COLO668 (cell line): ENCODE measurements at regions not wholly inside any gene's neighbourhood (a gene's known extent, or its start where the extent isn't known, plus 50 kb on each side); places are given as distances from the start of the nearest gene placed in this dataset.

Experiments used
- DNase-seq: peaks from one replicate; lab custom pipeline; 2025; ENCODE audit not compliant: unreplicated experiment; lab: John Stamatoyannopoulos, UW

GRCh38 chr2:128799284-128799552 lies 480.6 kb upstream of the HS6ST1 start:
- DNase-seq: no peak

GRCh38 chr2:128799730-128800129 lies 481.1 kb upstream of the HS6ST1 start:
- no peak for DNase-seq

GRCh38 chr2:128801576-128801975 lies 482.9 kb upstream of the HS6ST1 start:
- no peak for DNase-seq

DNA sequence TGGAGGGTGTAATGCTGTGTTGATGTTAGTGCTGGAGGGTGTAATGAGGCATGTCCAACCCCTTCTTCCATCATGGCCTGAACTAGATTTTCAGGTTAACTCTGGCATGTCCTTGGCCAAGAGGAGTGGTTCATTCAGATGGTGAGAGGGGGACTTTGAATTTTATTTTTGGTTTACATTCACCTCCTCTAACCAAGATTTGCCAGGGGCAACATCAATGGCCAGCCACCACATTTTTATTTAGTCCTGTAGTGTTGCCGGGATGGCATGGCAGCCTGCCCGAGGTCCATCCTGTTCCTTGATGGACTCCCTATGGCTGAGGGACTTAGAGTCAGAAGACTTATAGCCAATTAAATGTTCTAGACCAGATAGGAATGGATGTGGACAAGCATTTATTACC lies 484.6 kb upstream of the HS6ST1 start:
- DNase-seq: no peak

- DNase-seq: no peak
Measured at GRCh38 chr2:128805237-128805636, 486.6 kb upstream of the HS6ST1 start.

GRCh38 chr2:128805918-128806317 lies 487.2 kb upstream of the HS6ST1 start:
- no peak for DNase-seq

DNA sequence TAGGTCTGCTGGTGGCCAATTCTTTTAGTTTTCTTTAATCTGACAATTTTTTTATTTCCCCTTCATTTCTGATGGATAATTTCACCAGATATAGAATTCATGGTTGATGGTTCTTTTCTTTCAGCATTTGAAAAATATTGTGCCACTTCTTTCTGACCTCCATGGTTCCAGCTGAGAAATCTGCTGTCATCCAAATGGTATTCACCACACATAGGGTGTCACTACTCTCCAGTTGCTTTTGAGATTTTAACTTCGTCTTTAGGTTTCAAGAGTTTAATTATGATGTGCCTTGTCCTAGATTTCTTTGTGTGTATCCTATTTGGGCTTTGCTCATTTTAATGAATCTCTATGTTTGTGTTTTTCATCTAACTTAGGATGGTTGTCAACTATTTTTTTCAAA lies 488.6 kb upstream of the HS6ST1 start:
- no peak for DNase-seq

DNA sequence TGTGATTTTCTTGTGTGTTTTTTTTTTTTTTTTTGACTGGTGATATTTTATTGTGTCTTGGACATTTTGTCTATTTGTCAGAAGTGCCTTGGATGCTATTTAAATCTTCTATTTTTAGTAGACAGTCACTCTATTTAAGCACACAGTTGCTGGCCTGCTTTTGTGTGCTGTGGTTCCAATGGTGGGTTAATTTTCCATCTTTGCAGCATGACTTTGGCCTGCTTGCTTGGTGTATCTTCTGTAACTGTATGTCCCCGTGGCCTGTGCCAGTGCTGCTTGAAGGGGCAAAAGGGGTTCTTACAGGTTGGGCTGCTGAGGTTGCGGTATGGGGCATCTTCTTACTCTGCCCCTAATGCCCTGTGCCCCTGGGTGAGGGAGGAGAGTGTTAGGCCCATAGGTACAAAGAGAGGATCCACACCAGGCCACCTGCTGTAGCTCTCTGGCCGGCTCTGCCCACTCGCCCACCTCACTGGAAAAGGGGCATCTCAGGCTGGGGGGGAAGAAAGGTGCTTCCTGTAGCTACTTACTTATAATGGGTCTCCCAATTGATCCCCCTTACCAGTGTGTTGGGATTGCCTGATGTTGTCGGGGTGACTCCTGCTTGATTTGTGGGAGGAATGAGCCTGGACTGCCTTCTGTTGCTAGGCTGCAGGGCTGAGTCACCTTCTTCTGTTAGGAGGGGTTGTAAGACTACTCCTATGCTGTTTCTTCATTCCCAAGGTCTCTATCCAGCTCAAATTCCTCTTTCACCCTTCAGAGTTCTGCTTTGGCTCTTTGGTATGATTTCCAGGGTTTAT lies 490.0 kb upstream of the HS6ST1 start:
- no peak for DNase-seq

GRCh38 chr2:128809259-128809636 lies 490.6 kb upstream of the HS6ST1 start:
- no peak for DNase-seq

GRCh38 chr2:128809880-128810279 lies 491.2 kb upstream of the HS6ST1 start:
- DNase-seq: no peak

DNA sequence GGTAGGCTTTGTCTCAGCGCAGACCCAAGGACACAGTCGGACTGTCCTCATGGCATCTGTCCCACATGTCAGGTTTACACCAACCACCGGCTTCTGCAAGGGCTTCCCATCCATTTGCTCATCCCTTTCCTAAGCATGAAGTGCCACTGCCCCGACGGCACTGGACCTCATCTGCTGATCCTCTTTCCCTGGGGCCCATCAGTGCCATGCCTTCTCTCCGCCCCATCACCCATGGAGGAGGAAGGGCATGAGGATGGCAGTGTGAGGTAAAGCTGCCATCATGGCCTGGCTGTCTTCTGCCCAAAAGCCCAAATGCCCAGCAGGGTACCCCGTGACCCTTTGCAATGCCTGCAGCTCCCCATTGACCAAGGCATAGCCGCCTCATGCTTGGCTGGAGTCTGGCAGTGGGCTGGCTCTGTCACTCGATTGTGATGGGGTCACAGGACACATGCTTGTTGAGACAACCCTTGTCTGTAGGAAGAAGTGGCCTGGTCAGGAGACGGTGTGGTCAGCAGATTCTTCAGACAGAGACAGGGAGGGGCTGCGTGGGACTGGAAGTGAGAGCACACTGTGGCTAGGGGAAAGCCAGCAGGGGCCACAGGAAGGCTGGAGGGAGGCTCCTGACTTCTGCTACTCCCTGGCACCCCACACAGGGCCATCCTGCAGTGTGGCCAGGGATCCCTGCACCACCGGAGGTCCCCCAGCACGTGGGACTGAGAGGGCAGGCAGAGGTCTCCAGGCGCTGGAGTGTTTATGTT lies 493.7 kb upstream of the HS6ST1 start:
- DNase-seq: no peak

DNA sequence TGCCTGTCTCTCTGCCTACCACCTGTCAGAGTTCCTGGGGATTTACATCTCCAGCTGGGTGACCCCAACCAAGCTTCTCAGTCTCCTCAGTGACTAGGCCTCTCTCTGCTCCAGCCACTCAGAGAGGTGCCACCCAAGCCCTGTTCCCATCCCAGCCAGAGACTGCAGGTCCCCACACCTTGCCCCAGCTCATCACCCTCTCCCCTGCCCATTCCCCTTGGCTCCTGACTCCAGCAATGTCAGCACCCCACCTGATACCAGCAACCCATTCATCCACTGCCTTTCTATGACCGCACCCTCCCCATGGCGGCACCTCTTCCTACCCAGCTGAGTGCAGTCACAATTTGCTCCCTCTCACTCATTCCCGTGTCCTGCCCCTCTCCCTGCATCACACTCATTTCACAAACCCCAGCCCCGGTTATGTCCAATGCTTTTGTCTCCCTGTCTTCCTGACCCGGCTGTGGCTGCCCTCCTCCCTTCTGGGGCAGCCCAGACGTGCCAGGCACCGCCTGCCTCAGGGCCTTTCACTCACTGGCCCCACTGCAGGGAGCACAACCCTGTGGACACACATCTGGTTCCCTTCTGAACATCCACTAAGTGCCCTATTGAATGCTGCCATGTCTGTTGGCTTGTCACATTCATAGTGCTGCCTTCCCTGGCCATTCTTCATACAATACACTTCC lies 494.8 kb upstream of the HS6ST1 start:
- DNase-seq: no peak

GRCh38 chr2:128815248-128815647 lies 496.6 kb upstream of the HS6ST1 start:
- DNase-seq: no peak

- DNase-seq: no peak
Measured at GRCh38 chr2:128817171-128817570, 498.5 kb upstream of the HS6ST1 start.

DNA sequence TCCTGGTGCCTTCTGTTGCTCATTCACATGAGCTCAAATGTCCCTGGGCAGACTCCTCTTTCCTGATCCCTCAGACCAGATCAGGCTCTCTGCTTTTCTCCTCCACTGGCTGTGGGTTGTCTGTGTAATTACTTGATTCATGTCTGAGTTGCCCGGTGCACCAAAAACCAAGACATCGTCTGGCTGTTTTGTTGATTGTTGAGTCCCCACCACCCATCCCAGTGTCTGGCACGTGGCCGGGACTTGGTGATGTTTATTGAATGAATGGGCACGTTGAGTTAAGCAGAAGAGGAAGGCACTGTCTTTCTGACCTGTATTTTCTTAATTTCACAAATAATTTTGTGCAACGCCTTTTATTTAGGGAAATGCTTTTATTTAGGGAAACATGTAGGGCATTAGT lies 499.1 kb upstream of the HS6ST1 start:
- no peak for DNase-seq

DNA sequence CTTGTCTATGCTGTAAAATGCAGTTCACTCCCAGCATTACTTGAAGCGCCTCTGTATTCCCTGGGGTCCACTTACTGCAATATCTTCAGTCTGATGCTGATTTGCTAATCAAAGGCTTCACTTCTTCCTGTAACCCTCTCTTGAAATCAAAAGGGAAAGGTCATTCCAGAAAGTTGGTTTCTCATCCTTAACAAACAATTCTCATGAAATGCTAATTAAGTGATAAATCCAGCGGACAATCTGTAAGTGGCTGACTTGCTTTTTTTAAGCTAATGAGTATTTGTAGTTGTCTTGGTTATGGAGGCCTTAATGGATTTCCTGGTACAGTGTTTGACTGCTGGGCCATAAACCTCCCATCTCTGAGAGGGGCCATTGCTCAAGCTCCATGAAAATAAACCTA lies 499.6 kb upstream of the HS6ST1 start:
- DNase-seq: no peak

DNA sequence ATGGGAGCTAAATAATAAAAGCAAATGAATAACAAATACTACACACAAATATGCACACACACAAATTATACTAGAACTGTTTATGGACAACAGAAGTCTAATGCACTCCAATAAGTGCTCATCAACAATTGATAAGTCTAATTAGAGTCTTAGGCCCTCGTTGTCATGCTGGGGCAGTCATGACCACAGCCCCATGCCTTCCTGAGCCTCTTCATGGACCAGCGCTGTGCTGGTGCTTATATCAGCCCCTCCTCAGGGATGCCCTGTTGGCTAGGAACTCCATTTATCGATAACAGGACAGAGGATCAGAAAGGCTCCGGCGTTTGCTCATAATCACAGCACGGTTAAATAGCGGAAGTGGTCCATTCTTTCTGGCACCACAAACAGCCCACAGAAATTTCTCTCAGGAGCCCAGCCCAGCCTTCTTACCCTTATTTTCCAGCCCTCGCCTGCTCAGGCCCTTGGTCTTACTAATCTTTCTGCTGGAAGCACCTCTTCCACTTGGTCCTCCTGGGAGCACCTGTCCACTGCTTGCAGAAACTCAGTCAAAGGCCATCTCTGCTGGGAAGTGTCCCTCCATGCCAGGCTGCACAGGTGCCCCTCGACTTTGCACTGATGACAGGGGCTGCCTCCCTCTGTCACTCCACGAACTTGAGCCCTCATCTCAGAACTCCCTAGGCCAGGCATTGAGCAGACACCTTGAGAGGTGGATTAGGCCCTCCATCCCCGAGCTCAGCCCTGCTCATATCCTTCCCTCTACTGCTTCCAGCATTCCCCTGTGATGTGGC lies 500.2 kb upstream of the HS6ST1 start:
- DNase-seq: no peak

DNA sequence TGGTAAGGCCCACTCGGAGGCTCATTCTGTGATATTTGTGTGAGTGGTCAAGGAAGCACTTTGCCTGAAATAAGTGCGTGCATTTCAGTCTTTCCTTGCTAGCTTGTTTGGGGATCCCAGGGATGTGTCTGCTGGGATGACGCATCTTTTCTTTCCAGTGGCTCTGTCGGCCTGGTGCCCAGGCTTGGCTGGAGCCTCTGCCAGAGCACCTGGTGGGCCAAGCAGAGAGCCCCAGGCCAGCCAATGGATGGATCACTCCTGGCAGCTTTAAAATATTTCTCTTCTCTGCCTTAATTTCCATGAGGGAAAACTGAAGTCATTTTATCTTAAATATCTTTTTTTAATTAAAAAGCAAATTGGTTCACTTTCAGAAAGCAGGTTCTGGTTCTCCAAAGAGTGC lies 501.8 kb upstream of the HS6ST1 start:
- DNase-seq: no peak

DNA sequence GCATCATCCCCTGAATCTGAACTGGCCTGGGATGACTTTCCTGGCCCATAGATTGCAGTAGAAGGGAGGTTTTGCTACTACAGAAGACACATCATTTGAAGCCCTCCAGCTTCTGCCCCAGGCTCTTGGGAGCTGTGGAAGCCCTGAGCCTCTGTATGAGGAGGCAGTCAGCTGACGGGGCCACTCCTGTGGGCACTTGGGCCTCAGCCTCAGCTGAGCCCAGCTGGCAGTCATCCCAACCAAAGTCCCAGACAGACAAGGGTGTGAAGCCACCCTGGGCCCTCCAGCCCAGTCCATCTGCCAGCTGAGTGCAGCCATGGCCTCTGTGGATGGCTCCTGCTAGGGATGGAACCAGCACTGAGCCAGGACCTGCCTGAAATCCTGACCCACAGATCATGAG lies 502.3 kb upstream of the HS6ST1 start:
- DNase-seq: no peak

- no peak for DNase-seq
Measured at GRCh38 chr2:128832946-128833663, 514.4 kb upstream of the HS6ST1 start.

DNA sequence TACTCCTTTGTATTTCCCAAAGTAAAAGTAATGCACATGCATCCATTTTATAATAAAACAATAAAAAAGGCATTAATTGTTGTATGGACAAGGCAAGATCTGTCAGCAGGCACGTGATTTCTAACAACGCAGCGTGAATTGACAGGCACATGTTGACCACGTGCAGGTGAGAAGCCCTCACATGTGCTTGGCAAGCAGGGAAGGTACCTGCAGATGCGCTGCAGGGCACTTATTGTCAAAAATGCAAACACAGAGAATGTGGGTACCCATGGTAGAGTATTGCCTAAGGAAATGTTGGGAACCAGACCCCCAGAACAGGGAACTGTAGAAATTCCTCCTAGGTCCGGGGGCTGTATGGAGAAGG lies 515.0 kb upstream of the HS6ST1 start:
- DNase-seq: no peak
